HG03095 (cell line): ENCODE measurements at regions not wholly inside any gene's neighbourhood (a gene's known extent, or its start where the extent isn't known, plus 50 kb on each side); places are given as distances from the start of the nearest gene placed in this dataset.
"Not testable (repeated sequence)": the region's sequence is repeated elsewhere in the genome, so short reads cannot be mapped to it uniquely, and the experiment has no call there.

ENCODE experiments used
- ATAC-seq: cut with Tn5 transposase; IDR thresholded peaks from one replicate; pipeline ENCODE4 v1.9.1; 2021; ENCODE audit warnings: moderate library complexity; ENCODE audit not compliant: unreplicated experiment

- not testable (repeated sequence) for ATAC-seq
Measured at GRCh38 chr9:85792057-85792456, 50.3 kb upstream of the AGTPBP1 start.

GRCh38 chr9:85802978-85803695 is 61.4 kb upstream of the AGTPBP1 start:
- not testable (repeated sequence) for ATAC-seq

GRCh38 chr9:85804847-85805133 is 63.0 kb upstream of the AGTPBP1 start:
- ATAC-seq = not testable (repeated sequence)

GRCh38 chr9:85805134-85806005 is 63.6 kb upstream of the AGTPBP1 start:
- ATAC-seq = peak; percentile 72

GRCh38 chr9:85808329-85808728 is 66.6 kb upstream of the AGTPBP1 start:
- ATAC-seq = not testable (repeated sequence)

GRCh38 chr9:85813388-85813787 is 71.6 kb upstream of the AGTPBP1 start:
- not testable (repeated sequence) for ATAC-seq

- not testable (repeated sequence) for ATAC-seq
Measured at GRCh38 chr9:85814800-85815199, 73.0 kb upstream of the AGTPBP1 start.

- peak; percentile 72 for ATAC-seq
Measured at GRCh38 chr9:85818971-85819370, 77.2 kb upstream of the AGTPBP1 start.

- not testable (repeated sequence) for ATAC-seq
Measured at GRCh38 chr9:85820598-85820997, 78.8 kb upstream of the AGTPBP1 start.

- not testable (repeated sequence) for ATAC-seq
Measured at GRCh38 chr9:85824949-85825348, 83.2 kb upstream of the AGTPBP1 start.

- ATAC-seq = not testable (repeated sequence)
Measured at GRCh38 chr9:85834591-85834990, 92.8 kb upstream of the AGTPBP1 start.

- not testable (repeated sequence) for ATAC-seq
Measured at GRCh38 chr9:85843949-85844348, 97.0 kb upstream of the NAA35 start.

GRCh38 chr9:85847782-85848181 is 93.2 kb upstream of the NAA35 start:
- ATAC-seq = not testable (repeated sequence)

GRCh38 chr9:85858056-85858750 is 82.7 kb upstream of the NAA35 start:
- ATAC-seq = no peak

GRCh38 chr9:85859765-85860164 is 81.2 kb upstream of the NAA35 start:
- no peak for ATAC-seq

GRCh38 chr9:85861882-85862281 is 79.1 kb upstream of the NAA35 start:
- not testable (repeated sequence) for ATAC-seq

- ATAC-seq = no peak
Measured at GRCh38 chr9:85863875-85864274, 77.1 kb upstream of the NAA35 start.

- no peak for ATAC-seq
Measured at GRCh38 chr9:85871008-85871407, 69.9 kb upstream of the NAA35 start.

- not testable (repeated sequence) for ATAC-seq
Measured at GRCh38 chr9:85871683-85872082, 69.3 kb upstream of the NAA35 start.

GRCh38 chr9:85872463-85872862 is 68.5 kb upstream of the NAA35 start:
- ATAC-seq = no peak

- ATAC-seq = no peak
Measured at GRCh38 chr9:85876628-85877027, 64.3 kb upstream of the NAA35 start.
